Ishikawa (cell line): ENCODE measurements at regions not wholly inside any gene's neighbourhood (a gene's known extent, or its start where the extent isn't known, plus 50 kb on each side); places are given as distances from the start of the nearest gene placed in this dataset.

Source experiments
- CEBPB ChIP-seq: IDR thresholded peaks from 2 replicates; pipeline ENCODE4 v1.6.1; 2012
- CREB1 ChIP-seq: IDR thresholded peaks from 2 replicates; pipeline ENCODE4 v1.6.1; 2012; ENCODE audit warnings: low read depth
- EGR1 ChIP-seq: IDR thresholded peaks from 2 replicates; pipeline ENCODE4 v1.6.1; 2012
- EP300 ChIP-seq: IDR thresholded peaks from 2 replicates; pipeline ENCODE4 v1.6.1; 2012; ENCODE audit warnings: borderline replicate concordance
- FOXM1 ChIP-seq: IDR thresholded peaks from 2 replicates; pipeline ENCODE4 v1.6.1; 2012; ENCODE audit warnings: low read depth, borderline replicate concordance
- NFIC ChIP-seq: IDR thresholded peaks from 2 replicates; pipeline ENCODE4 v1.6.1; 2012
- RAD21 ChIP-seq: IDR thresholded peaks from 2 replicates; pipeline ENCODE4 v1.6.1; 2012; ENCODE audit warnings: low read depth
- TAF1 ChIP-seq: IDR thresholded peaks from 2 replicates; pipeline ENCODE4 v1.6.1; 2012; ENCODE audit warnings: low read depth, mild to moderate bottlenecking
- TCF12 ChIP-seq: IDR thresholded peaks from 2 replicates; pipeline ENCODE4 v1.6.1; 2012; ENCODE audit warnings: low read depth
- TEAD4 ChIP-seq: IDR thresholded peaks from 2 replicates; pipeline ENCODE4 v1.6.1; 2012
- YY1 ChIP-seq: IDR thresholded peaks from 2 replicates; pipeline ENCODE4 v1.6.1; 2012; ENCODE audit warnings: low read depth
- ZBTB7A ChIP-seq: IDR thresholded peaks from 2 replicates; pipeline ENCODE4 v1.6.1; 2012; ENCODE audit warnings: low read depth
- TF ChIP-seq, protein P1 (sequence below): IDR thresholded peaks from 2 replicates; pipeline ENCODE4 v1.6.1; 2012
- TF ChIP-seq, protein P2 (sequence below): IDR thresholded peaks from 2 replicates; pipeline ENCODE4 v1.6.1; 2012
- TF ChIP-seq, protein P3 (sequence below): IDR thresholded peaks from 2 replicates; pipeline ENCODE4 v1.6.1; 2012; ENCODE audit warnings: low read depth, mild to moderate bottlenecking

DNA sequence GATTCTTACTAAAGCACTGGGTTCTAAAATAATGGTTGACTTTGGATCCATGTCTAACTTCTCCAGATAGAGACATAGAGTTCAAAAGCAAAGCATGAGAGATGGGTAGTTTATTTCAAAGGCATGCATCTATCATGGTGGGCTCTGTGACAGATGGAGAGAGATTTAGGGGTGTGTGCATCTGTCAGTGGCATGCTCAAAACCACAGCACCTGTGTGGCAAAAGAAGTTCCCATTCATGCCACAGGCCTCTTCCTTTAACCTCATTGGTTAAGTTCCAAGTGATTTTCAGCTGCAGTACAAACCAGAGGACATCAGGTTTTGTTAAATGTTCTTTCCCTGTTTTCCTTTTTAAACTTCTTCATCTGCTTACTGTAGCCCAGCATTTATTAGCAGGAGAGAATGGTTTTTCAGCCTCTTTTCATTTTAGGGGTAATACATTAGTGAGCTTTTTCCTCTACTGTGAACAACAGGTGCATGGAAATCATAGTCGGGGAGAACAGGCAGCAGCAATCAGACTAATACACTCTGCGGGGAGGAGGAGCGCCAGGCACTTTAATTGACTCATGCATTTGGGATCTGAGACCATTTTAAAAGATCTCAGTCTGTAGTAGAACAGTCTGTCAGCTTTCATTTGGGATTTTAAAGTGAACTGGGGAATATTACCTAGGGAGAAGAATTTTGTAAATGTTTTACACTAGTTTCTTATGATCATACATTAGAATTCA is 52.4 kb upstream of the UPP2 start:
- TF ChIP-seq YY1 = no peak
- TF ChIP-seq TCF12 = no peak
- no peak for TF ChIP-seq ZBTB7A
- TF ChIP-seq, protein P1, sequence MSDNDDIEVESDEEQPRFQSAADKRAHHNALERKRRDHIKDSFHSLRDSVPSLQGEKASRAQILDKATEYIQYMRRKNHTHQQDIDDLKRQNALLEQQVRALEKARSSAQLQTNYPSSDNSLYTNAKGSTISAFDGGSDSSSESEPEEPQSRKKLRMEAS = no peak
- TF ChIP-seq FOXM1 = no peak
- TF ChIP-seq, protein P2, sequence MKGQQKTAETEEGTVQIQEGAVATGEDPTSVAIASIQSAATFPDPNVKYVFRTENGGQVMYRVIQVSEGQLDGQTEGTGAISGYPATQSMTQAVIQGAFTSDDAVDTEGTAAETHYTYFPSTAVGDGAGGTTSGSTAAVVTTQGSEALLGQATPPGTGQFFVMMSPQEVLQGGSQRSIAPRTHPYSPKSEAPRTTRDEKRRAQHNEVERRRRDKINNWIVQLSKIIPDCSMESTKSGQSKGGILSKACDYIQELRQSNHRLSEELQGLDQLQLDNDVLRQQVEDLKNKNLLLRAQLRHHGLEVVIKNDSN = no peak
- no peak for TF ChIP-seq EP300
- no peak for TF ChIP-seq RAD21
- TF ChIP-seq CREB1 = no peak
- TF ChIP-seq CEBPB = no peak
- no peak for TF ChIP-seq NFIC

DNA sequence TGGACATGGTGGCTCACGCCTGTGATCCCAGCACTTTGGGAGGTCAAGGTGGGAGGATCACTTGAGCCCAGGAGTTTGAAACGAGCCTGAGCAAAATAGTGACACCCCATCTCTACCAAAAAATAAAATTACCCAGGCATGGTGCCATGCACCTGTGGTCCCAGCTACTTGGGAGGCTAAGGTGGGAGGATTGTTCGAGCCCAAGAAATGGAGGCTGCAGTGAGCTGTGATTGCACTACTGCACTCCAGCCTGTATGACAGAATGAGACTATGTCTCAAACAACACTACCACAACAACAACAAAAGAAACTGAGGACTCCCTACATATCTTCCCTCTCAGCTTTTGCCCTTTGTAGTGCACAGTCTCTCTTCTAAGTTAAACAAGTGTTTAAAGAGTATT is 53.3 kb upstream of the UPP2 start:
- no peak for TF ChIP-seq FOXM1
- TF ChIP-seq YY1 = no peak
- TF ChIP-seq, protein P3, sequence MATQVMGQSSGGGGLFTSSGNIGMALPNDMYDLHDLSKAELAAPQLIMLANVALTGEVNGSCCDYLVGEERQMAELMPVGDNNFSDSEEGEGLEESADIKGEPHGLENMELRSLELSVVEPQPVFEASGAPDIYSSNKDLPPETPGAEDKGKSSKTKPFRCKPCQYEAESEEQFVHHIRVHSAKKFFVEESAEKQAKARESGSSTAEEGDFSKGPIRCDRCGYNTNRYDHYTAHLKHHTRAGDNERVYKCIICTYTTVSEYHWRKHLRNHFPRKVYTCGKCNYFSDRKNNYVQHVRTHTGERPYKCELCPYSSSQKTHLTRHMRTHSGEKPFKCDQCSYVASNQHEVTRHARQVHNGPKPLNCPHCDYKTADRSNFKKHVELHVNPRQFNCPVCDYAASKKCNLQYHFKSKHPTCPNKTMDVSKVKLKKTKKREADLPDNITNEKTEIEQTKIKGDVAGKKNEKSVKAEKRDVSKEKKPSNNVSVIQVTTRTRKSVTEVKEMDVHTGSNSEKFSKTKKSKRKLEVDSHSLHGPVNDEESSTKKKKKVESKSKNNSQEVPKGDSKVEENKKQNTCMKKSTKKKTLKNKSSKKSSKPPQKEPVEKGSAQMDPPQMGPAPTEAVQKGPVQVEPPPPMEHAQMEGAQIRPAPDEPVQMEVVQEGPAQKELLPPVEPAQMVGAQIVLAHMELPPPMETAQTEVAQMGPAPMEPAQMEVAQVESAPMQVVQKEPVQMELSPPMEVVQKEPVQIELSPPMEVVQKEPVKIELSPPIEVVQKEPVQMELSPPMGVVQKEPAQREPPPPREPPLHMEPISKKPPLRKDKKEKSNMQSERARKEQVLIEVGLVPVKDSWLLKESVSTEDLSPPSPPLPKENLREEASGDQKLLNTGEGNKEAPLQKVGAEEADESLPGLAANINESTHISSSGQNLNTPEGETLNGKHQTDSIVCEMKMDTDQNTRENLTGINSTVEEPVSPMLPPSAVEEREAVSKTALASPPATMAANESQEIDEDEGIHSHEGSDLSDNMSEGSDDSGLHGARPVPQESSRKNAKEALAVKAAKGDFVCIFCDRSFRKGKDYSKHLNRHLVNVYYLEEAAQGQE = no peak
- no peak for TF ChIP-seq CEBPB
- TF ChIP-seq TAF1 = no peak
- no peak for TF ChIP-seq EP300
- TF ChIP-seq, protein P1 = no peak
- no peak for TF ChIP-seq NFIC

DNA sequence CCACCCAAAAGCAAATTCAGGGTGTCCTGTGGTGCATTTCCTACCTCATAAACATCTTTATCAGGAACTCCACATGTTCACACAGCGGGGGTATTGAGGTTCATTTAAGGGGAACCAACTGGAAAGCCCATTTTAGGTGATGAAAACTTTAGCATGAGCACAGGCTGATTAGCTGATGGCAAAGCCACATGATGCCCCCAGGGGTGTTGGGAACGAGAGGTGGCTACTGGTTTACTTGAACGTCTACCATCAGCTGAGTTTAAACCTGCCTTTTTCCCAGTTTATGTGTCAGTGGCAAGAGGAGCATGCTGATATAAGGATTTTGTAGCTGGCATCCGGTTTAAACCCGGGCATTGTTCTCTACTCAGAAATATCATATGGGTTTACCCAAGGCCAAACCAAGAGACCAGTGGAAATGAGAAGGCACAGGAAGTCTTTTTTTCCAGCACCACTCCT is 54.5 kb upstream of the UPP2 start:
- TF ChIP-seq TCF12 = no peak
- TF ChIP-seq YY1 = no peak
- TF ChIP-seq CREB1 = no peak
- TF ChIP-seq, protein P1 = no peak
- no peak for TF ChIP-seq TEAD4
- TF ChIP-seq RAD21 = no peak
- TF ChIP-seq, protein P2 = no peak
- no peak for TF ChIP-seq TAF1
- no peak for TF ChIP-seq EP300
- no peak for TF ChIP-seq ZBTB7A
- TF ChIP-seq, protein P3 = no peak
- no peak for TF ChIP-seq NFIC
- no peak for TF ChIP-seq EGR1
- no peak for TF ChIP-seq FOXM1
- no peak for TF ChIP-seq CEBPB

DNA sequence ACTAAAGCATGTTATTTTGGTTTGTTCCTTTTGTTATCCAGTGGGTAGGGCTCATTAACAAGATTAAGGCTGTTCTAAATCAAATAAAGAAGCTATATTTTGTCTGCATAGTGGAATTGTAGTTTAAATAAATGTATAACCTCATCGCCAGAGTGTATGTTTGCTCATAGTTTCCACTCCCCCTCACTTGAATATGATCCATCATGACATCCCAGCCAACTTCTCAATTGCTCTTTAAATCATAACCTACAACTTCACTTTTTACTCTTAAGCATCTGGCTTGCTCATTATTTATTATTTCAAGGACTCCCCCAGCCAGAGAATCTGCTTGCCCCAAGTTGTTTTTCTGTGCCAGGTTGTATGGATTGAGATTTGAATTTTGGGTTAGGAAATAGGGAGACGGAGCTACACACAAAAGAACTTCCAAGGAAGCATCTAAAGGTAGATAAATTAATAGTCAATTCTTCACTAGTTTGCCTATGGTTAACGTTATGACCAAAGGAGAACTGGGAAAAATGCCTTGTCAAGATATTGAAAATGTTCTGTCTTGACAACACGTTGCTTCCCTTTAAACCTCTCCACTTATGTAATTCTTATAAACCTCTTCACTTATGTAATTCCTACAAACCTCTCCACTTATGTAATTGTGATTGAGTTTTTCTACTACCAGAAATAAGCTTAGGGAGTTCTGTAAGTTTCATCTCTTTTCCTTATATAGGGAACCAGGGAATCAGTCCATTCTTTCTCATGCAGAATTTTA is 55.4 kb upstream of the UPP2 start:
- TF ChIP-seq, protein P2 = no peak
- TF ChIP-seq TAF1 (no peak), CREB1 (no peak), YY1 (no peak), TEAD4 (no peak), ZBTB7A (no peak), EGR1 (no peak), CEBPB (no peak), EP300 (no peak), NFIC (no peak), RAD21 (no peak)
- TF ChIP-seq, protein P1 = no peak
- TF ChIP-seq, protein P3 = no peak
